ENCODE measurements at regions not wholly inside any gene's neighbourhood (a gene's known extent, or its start where the extent isn't known, plus 50 kb on each side); places are given as distances from the start of the nearest gene placed in this dataset.
"Not testable (repeated sequence)": the region's sequence is repeated elsewhere in the genome, so short reads cannot be mapped to it uniquely, and the experiment has no call there.

DNA sequence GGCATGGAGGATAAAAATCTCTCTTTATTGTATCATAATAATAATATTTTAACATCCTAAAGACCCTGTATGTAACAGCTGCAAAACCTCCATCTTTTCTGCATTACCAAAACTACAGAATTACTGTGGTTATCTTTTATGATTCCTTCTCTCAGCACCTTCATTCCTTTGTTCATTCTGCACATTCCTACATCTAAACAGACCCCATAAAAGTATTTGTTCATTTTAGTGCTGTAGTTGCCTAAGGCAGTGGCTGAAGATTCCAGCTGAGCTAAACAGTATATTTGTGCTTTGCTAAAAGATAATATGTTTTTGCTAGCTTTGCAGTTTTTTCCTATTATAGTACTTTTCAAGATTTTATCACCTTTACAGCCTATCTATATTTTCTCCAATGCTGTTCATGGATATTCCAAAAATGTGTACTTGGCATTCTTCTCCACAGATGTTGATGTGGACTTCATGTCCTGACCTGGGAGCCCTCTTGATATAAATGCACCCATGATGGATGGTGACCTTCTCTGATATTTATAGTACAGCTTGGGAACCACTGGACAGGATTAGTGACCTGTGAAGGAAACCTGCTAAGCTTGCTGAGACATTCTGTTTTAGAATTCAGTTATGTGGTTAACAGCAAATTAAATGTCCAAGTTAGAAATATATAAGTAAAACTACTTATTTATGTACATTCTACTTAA is 2832.9 kb upstream of the PCDH20 start:
- DNase-seq: no peak

DNA sequence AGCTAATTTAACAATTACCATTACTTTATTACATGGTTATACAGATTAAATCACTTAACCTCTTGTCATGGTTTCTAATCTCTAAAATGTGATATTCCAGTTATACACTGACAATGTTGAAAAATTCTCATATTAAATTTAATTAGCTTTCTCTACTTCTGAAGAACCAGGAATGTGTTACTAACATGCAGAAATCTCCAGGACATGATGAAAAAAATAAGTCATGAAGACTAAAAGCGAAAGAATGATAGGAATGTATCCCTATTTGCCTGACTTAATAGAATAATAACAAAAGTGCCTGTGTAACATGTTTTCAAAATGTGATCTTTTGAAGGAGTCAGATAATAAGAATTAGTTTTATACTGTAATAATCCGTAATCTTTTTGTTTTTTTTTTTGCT is 2823.7 kb upstream of the PCDH20 start:
- no peak for DNase-seq

DNA sequence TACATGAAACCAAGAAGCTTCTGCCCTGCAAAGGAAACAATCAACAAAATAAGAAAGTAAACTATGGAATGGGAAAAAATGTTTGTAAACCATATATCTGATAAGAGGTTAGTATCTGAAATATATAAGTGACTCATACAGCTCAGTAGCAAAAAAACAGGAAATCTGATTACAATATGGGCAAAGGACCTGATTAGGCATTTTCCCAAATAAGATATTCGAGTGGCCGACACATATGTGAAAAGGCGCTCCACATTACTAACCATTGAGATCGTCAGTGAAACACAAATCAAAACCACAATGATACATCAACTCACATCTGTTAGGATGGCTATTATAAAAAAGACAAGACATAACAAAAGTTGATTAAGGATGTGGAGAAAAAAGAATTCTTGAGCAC is 2818.6 kb upstream of the PCDH20 start:
- no peak for DNase-seq

DNA sequence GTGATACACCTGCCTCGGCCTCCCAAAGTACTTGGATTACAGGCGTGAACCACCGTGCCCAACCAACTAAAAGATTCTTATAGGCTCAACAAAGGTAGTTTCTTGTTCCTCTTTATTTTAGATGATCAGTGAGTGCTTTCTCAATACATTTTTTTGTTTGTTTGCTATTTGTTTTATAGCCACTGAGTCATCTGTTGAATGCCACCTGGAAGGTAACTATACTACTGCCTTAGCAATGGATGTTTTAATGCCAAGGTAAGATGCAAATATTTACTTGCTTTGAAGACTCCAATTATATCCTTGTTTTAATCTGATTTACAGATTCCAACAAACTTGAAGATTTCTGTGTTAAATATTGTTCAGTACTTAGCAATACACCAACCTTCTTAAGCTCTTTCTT is 2807.4 kb upstream of the PCDH20 start:
- peak; percentile 10 for DNase-seq

DNA sequence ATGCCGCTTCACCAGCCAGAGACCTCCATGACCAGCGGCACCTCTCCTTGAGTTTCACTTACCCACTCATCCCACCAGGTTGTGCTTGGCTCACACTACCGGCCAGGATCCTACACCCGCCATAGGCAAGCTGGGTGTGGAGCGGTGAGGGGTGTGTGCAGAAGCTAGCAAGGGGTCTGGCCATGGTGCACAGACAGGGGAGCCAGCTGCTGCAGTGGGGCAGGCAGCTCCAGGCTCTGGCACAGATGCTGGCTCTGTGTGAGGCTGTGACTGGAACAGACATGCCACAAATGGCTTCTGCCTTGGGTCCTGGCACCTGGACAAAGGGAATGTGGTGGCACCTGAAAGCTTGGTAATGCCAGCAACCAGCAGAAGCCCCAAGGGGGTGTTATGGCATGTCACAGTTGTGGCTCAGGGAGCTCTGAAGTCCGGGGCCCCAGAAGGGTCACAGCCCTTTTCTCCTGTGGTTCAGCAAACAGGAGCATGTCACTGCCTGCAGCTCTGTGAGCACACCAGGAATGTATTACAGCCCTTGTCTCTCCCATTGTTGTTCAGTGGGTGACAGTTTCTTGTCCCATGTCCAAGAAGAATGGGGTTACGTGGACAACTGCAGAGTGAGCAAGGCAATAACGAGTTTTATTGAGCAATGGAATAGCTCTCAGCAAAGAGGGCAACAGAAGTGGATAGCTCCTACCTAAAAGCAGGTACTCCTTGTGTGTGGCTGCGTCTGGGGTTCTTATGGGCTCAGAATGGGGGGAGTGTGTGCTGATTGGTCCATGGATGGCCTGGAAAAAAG is 2791.0 kb upstream of the PCDH20 start:
- DNase-seq: no peak

DNA sequence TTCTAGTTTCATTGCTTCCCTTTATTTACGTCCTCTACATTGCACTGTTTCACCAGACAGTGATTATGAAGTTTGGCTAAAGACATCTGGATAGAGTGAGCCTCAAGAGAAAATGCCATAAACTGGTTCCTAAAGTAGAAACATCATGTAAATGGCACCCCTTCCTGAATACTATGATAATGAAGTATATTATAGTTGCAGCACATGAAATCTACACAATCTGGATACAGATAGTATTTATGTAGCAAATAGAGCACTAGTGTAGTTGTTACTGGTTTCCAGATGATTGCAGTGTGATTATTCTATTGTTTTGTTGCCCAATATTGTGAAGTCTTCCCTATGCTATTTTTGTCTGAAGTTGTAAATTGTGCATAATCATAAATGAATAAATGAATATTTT is 2786.9 kb upstream of the PCDH20 start:
- DNase-seq: no peak

DNA sequence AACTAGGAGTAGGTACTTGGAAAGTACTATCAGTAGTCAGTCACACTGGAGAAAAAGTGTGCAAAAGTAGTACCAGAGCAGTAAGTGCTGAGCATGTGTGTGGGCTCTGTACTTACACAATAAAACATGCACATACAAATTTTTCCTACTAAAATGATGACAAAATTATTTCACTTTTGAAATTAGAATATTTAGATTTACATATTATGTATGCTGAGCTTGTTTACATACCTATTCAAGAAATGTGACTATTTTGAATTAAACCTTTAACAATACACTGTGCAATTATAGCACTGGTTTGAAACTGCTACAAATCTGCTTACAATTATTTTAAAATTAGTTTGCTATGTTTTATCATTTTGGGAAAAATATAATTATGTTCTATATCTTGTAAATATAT is 2781.6 kb upstream of the PCDH20 start:
- no peak for DNase-seq

DNA sequence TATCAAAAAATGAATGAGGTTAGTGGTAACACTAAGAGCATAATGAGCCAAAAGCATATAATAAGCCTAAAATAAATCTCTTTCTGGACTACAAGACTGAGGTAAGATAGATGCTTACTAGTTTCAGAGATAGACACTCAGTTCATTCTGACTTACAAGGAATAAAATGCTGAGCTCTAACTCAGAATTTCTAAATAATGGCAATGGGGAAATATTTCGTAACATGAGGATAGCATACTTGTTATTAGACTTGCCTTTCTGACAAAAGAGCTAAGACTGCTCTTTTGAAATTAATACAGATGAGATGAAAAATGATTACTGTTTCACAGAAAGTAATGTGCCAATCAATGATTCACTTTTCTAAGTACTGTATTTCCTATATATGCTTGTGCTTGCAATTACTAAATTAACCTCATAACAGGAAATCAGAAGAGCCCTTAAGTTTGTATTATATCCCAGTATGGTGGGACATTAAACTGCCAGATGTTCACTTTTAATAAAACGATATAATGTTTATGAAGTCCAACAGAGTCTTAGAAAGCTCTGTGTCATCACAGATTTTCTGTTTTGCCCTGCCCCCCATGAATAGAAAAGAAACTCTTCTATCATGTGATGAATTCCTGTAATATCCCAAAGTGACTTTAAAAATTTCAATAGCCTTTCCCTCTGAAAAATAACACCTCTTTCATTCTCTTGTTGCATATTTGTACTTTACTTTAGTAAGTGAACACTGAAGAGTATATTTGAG is 2771.0 kb upstream of the PCDH20 start:
- no peak for DNase-seq

DNA sequence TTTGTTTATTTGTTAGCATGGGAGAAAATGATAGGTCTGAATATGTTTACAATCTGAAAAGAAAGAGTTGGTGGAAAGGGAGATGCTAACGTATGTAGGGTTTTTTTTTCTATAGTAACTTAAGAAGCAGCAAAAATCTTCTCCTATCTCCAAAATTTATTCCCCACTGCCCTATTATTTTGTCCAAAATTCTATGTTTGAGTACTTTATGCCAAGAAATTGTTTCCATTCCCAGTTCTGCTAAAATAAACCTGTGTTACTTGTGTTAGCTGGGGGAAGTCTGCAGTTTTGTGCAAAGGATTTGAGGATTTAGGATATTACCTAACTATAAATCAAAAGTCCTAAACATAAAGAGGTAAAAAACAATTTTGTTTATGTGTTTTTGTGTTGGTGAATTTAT is 2770.4 kb upstream of the PCDH20 start:
- DNase-seq: no peak

DNA sequence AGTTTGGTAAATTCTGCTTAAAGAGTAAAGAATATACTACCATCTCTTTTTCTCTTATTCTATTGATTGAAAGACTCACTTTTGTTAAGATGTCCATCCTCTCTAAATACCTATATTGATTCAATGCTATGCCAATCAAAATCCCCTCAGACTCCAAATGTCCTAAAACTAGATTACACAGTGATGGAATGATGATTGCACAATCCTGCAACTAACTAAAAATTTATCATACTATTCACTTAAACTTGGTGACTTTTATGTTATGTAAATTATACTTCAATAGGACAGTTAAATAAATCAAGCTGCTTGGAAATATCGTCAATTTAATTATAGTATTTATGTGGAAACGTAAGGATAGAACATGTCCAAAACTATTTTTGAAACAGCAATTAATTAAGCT is 2765.1 kb upstream of the PCDH20 start:
- DNase-seq: no peak

DNA sequence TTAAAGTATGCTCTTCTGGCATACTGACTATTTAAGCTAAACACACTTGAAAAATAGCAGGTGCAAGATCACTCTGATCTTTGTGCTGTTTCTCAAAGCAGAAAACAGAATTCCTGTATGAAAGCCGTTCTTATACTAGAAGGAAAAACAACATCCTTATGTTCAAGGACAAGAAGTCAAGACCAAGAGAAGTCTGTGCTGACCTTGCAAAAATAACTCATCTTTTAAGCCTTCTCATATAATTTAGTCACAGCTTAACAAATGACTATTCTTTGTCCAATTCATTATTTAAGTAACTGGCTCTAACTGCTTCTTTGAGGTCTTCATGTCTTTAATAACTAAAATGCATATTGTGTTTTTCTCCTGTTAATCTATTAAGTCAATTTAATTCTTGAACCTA is 2750.2 kb upstream of the PCDH20 start:
- DNase-seq: no peak

DNA sequence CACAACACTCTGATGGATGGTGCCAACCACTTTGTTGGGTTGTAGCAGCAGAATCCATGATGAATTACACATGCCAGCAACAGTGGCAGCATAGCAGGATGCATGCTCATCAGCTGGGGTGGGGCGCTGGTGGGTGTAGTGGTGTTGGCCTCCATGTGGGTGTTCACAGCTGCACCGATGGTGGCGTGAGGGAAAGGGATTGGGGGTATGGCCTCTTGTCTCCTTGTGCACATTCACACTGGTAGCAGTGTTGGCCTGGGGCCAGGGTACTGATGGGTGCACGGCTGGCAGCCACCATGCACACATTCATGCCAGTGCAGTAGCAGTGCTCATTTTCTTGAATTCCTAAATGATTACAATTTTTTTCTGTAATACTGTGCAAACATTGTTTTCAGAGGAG is 2748.8 kb upstream of the PCDH20 start:
- DNase-seq: no peak

DNA sequence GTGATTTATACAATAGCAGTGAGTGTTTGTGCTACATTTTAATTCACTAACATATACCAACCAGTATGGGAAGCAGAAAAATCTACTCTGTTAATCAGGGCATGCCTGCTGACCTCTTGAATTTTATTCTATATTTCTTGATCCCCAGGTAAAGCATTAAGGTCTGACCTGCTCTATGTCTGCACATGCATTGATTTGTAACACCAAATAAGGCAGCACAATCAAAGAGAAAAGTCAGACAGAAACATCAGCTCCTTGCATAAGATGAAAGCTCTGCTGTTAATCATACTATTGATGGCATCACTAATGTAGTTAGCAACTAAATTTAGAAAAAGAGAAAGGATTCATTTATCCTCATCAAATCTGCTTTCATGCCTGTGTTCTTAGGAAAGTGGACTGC is 2744.8 kb upstream of the PCDH20 start:
- DNase-seq: no peak

DNA sequence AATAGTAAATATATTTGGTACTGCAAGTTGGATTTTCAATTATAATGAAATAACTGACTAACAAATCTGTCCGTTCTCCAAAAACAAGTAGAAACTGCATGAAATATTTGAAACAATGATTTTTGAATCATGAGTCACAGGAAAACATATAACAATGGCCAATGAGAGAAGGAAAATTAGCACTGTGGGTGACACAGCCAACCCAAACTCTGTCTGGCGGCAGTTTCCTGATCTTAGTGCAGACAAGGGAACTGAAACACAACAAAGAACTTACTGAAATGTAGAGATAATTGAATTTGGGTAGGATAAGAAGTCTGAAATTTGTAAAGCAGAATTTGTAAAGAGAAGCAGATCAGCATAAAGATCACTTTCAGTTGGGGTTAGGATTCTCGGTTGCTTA is 2743.3 kb upstream of the PCDH20 start:
- no peak for DNase-seq

DNA sequence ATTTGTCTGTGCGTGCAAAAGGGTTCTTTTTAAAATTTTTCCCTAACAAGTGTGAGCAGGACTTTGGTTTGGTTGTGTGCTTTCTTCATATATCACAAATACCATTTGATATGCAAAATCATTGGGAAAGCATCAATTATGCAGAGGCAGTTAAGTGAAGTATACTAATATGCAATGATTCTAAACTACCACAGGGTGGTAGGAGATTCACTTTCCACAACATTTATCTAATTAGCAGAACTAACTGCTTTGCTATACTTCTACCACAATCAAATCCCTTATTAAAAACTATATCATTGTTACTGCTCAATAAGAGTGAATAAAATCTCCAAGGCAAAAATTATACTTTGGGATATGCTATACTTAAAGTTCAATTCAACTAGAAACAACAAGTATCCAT is 2738.9 kb upstream of the PCDH20 start:
- DNase-seq: peak; percentile 0

DNA sequence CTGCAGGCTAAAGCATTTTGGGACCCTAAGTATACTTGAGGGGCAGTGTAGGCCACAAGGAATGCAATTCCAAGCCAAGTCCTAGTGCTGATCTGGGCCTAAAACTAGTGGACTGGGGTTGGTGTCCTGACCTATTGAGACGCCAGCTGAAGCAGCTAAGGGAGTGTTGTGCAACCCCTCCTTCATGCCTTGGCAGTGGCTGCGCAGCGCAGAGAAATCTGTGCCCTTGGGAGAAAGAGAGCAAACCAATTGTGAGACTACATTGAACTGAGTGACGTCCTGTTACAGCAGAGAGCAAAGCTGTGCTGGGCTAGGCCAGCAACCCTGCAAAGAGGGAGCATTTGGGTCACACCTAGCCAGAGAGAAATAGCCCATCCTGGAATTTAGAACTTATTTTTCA is 2715.0 kb upstream of the PCDH20 start:
- DNase-seq: no peak

DNA sequence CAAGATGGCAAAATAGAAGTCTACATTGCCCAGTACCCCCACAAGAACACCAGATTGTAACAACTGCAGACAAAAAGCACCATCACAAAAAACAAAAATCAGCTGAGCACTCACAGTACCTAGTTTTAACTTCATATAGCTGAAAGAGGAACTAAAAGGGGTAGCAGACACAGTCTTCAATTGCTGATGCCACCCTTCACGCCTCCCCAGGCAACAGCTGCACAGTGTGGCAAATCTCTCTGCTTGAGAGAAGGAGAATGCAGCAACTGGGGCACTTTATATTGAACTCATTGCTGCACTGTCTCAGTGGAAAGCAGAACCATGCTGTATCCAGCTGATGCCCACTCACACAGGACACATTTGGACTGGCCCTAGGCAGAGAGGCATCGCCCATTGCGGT is 2714.5 kb upstream of the PCDH20 start:
- no peak for DNase-seq

DNA sequence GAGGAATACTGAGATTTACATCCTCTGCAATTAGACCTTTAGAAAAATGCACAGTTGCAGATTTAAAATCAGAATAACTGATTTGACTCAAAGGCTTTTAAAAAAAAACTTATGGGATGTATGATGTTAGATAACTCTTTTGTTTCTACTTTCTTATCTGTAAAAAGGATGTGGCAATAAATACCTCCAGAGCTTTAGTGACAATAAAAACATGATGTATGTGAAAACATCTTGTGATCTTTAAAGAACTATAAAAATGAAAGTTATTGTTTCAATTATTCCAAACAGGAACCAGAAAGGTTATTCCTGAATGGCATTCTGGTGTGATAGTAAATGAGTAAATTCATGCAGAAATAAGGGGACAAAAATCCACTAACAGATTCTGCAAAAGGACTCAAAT is 2712.2 kb upstream of the PCDH20 start:
- no peak for DNase-seq

DNA sequence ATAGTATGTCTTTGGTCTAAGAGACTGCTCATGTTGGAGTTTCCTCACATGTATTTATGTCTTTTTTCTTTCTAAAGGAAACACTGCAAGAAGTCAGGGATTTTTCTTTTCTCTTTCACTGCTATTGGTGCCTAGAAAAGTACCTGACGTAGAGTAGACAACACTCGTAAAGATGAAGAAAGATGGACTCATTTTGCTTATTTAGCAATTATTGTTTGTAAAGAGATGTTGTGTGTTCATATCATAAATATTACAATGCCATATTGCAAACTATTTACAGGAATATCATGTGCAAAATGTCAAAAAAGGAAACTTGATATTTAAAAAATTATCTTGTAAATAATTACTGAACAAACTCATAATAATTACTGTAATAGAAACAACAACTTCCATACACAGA is 2711.5 kb upstream of the PCDH20 start:
- no peak for DNase-seq

DNA sequence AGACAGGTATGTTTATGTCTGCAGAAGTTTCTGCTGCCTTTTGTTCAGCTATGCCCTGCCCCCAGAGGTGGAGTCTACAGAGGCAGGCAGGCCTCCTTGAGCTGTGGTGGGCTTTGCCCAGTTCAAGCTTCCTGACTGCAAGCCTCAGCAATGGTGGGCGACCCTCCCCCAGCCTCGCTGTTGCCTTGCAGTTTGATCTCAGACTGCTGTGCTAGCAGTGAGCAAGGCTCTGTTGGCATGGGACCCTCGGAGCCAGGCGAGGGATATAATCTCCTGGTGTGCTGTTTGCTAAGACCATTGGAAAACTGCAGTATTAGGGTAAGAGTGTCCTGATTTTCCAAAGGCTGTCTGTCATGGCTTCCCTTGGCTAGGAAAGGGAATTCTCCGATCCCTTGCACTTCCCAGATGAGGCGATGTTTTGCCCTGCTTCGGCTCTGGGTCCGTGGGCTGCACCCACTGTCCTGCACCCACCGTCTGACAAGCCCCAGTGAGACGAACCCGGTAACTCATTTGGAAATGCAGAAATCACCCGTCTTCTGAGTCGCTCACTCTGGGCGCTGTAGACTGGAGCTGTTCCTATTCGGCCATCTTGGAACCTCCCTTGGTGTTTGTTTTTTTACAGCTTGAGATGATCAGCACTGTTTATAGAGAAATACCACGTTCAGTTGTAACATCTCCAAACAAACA is 2705.5 kb upstream of the PCDH20 start:
- DNase-seq: not testable (repeated sequence)

DNA sequence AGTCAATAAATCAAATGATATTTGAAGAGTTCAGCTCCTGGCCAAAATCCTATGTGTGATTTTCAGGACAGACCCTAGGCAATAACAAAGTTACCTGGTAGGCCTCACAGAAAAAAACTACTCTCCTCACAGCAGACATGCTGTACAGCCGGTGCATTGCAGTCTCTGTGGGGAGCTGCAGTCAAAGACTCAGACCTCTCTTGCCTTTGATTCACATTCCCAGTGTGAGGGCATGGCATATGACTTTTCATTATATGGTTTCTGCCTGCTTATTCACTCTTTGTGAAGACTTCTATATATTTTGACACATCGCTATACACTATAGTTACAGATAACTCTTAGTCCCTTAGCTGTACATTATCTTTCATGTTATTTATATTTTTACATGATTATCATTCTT is 2684.3 kb upstream of the PCDH20 start:
- DNase-seq: no peak

DNA sequence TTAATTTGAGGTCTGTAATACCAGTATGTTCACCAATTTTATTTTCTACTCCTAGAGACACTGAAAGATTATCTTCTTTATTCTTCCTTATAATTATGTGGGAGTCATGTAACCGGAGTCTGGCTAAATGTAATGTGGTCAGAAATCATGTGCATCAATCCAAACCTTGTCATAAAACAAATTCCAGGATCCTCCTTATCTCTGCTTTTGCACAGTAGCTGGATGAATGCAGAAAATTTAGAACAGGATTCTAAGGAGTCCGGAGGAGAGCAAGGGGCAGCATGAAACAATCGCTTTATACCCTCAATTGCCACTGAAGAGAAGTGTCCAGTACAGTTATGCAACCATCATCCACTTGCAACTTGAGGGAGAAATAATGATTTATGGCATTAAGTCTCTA is 2674.7 kb upstream of the PCDH20 start:
- no peak for DNase-seq

DNA sequence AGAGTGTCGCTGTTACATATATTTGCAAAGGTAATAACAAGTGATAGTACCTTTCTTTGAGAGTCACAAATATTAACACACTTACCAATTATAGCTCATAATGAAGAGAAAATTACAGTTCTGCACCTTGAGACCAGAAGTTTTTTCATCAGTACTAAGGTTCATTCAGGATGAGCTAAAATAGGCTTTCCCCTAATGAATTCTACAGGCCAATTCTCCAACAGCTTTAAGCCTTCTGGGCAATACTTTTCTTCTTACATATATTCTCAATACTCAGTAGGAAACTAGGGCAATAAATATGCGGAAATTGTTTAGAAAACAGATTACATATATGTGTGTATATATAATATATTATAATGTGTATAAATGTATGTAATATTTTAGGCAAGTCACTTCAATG is 2672.8 kb upstream of the PCDH20 start:
- no peak for DNase-seq

DNA sequence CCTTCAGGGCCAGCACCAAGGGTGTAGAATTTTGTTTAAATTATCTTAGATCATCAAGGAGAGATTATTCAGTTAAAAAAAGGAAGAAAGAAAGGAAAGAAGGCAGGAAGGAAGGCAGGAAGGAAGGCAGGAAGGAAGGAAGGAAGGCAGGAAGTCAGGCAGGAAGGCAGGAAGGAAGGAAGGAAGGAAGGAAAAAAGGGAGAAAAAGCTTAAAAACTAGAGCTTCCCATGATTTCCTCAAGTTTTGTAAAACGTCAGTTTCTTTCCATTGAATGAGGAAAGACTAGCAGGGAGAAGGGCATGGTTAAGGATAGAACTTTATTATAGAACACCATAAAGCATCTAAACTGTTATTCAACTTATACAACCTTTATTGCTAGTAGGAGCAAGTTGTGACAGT is 2672.0 kb upstream of the PCDH20 start:
- DNase-seq: no peak

Measured in DMS53 (cell line).